NCI-H526 treated with DMSO at 0.1 percent for 48 hours (cell line): ENCODE measurements at regions not wholly inside any gene's neighbourhood (a gene's known extent, or its start where the extent isn't known, plus 50 kb on each side); places are given as distances from the start of the nearest gene placed in this dataset.

Experiments
- DNase-seq: peaks from one replicate; lab custom pipeline; 2025; lab: John Stamatoyannopoulos, UW

DNA sequence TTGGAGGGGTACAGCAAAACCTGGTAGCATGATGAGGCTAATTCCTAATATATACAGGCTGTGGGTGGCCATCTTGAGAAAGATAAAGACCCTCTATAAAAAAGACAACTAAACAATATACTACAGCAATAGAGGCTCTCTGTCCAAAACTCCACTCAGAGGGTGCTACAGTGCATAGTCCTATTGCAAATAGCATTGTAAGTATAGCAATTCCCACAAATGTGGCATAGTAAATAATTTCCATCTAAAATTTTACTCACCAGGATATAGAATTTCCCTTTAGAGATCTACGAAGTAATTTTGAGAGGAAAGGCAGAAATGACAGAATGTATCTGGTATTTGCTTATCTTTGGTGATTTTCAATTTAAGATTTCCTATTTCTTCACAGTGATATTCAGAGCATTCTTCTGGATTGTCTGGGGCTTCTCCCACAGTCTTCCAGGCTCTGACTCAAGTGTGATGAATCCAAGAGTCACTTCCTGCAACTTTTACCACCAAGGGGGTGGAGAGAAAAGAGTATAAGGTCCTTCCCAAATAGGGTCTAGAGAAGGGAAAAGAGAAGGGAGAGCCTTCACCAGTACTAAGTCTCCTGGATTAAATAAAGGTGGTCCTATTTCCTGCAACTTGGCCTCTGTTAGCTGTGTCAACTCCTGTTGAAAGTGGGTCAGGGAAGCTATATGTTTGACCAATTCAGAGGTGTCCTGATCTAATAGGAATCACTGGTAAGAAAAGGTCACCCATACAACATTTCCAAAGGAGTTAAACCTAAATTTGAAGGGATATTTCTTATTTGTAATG is 1054.7 kb upstream of the CNTN5 start:
- no peak for DNase-seq

GRCh38 chr11:97966901-97967300 is 1053.8 kb upstream of the CNTN5 start:
- no peak for DNase-seq

- no peak for DNase-seq
These were observed 1052.7 kb upstream of the CNTN5 start for GRCh38 chr11:97968071-97968470.

- DNase-seq, result no peak
These were observed 1048.0 kb upstream of the CNTN5 start for GRCh38 chr11:97972731-97973130.

- no peak for DNase-seq
These were observed 1047.3 kb upstream of the CNTN5 start for GRCh38 chr11:97973352-97973857.

GRCh38 chr11:97974798-97975498 is 1045.8 kb upstream of the CNTN5 start:
- no peak for DNase-seq

GRCh38 chr11:97977726-97978125 is 1043.0 kb upstream of the CNTN5 start:
- no peak for DNase-seq

DNA sequence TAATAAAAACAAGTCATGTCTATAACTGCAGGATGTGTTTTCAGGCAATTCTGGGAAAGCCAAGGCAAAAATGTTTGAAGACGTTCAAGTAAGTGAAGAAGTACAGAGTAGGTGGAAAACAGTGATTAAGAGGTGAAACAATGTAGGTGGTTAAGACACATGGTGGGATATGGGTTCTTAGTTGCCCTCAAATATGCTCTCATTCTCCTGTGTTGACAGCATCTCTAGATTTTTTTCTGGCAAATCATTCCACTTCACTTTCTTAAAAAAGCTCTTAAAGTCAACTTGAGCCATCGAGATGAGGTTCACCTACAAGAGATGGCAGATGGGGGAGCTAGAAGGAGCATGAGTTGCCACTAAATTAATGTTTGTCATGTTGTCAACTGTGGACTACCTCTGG is 1041.0 kb upstream of the CNTN5 start:
- no peak for DNase-seq

- DNase-seq, result no peak
These were observed 1038.2 kb upstream of the CNTN5 start for GRCh38 chr11:97982512-97982911.

DNA sequence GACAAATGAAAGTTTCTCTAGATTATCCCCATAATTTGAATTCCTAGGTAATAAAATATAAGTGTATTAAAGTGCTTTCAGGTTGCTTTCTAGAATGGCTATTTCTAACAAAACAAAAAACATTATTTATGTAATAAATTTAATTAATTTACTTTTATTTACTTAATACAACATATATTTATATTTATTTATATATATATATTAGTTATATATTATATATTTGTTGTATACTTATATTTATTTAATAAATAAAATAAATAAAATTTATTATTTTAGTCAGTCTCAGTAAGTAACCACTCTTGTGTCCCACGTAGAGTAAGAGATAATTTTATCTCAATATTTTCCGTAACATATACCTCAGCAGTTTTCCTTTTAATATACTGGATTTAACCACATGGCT is 1031.6 kb upstream of the CNTN5 start:
- DNase-seq, result no peak

- DNase-seq, result no peak
These were observed 1030.4 kb upstream of the CNTN5 start for GRCh38 chr11:97990162-97990920.

GRCh38 chr11:97993562-97993961 is 1027.2 kb upstream of the CNTN5 start:
- DNase-seq, result no peak

DNA sequence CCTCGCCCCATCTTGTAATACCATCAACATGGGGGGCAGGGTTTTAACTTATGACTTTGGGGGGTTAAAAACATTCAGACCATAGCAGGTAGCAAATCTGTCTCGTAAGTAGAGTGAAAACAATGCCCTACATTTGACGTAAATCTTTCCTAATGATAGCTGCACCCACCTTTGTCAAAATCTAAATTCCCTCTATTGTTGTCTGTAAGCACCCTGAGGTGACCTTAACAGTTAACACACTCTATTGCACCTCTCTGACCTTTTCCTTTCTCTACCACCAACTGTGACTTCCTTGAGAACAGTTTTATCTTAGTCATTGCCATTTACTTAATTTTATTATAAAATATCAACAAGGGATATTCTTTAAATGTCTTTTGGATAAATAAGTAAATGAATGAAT is 1024.9 kb upstream of the CNTN5 start:
- DNase-seq, result no peak

DNA sequence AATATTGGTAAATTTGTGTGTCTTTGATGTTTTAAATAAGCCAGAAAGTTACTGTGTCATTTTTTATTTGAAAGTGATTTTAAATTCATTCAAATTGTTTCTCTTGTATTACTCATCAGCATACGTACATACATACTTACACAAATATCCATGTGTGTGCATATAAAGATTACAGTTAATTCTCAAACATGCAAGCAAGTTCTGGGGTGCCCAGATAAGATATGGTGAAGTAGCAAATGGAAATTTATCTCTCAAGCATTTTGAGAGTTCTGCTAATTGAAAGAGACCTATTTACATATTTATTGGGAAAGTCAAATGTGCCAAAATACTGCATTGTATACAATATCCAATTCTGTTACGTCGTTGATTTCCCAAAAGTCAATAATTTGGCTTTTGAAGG is 1024.0 kb upstream of the CNTN5 start:
- no peak for DNase-seq

DNA sequence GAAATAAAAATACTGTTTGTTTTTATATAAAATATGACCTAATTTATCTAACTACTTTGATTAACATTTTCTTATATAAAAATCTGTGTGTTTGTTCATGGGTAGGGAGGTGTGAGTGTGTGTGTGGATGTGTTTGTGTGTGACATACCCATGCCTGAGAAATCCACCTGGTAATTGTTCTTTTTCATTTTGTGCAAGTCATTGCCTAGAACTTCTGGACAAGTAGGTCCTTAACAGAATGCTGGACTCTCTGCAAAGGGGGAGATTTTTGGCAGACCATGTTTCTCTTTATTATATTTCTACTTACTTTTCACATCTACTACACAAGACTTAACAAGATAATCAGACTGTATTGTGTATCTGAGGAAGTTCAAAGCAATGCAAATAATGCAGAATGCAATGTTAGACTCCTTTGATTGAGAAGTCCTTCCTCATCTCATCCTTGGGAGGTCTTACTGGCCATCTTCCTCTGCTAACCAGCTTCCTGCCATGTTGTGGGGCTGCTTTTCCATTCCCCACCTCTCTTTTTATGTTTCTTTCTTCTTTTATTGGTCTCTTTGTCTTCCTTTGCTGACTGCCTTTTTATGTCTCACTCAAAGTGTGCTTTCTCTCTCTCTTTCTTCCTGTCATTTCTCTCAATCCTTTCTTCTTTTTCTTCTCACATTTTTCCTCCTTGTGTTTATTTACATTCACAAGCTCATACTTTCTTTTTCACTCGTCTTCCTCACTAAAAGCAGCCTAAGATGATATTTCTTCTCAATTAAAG is 1017.0 kb upstream of the CNTN5 start:
- no peak for DNase-seq

DNA sequence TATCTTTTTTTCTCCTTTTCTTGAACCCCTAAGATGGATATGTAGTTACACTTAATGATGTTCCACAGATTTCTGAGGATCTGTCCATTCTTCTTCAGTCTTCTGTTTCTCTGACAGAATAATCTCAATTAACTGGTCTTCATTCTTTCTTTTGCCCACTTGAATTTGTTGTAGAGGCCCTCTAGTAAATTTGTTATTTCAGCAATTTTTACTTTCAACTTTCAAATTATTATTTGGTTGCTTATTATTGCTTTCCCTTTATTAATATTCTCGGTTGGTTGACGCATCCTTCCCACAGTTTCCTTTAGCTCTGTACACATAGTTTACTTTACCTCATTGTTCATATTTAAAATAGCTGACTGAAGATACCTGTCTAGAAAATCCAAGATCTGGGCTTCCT is 1013.7 kb upstream of the CNTN5 start:
- DNase-seq, result no peak

GRCh38 chr11:98027652-98028051 is 993.1 kb upstream of the CNTN5 start:
- no peak for DNase-seq

GRCh38 chr11:98029832-98030231 is 990.9 kb upstream of the CNTN5 start:
- no peak for DNase-seq

DNA sequence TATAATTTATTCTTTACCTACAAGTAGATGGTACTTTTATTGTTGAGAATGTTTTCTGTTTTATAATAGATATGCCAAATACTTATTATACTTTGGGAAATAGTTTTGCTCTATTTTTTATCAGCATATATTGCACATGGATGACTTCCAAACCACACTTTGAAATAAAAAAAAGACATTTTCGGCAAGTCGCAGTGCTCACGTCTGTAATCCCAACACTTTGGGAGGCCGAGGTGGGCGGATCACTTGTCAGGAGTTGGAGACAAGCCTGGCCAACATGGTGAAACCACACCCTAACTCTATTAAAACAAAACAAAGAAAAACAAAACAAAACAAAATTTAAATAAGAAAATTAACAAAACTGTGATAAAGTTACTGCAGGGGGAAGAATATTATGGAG is 983.9 kb upstream of the CNTN5 start:
- DNase-seq, result no peak

DNA sequence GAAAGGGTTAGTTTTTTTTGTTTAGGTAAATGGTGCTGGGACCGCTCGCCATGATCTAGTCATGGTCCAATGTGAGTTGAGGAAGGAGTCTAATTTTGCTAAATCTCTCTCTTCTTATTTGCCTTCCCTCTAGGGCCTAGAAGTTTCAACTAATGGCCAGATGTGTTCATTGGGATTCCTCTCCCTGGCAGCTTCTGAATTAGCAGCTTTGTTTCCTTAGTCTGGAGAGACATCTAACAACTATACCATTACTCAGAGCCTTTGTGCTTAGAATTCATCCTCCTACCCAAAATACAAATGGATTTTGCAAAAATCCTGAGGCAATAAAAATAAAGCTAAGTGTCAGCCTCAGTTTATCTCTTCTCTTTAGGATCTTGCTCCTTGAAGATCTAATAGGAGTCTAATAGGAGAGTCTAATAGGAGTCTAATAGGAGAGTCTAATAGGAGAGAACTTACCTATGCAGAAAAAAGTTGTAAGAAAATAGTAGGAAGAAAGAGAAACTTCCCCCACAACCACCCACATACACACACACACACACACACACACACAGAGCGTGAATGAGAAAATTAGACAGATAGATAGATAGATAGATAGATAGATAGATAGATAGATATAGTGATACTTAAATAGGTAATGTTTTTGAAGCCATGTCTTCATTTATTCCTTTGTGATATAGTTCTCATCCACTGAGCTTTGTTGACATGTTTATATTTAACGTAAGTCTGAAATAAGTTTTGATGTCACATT is 980.5 kb upstream of the CNTN5 start:
- DNase-seq, result no peak

GRCh38 chr11:98047647-98048046 is 973.1 kb upstream of the CNTN5 start:
- no peak for DNase-seq
